ENCODE measurements at regions not wholly inside any gene's neighbourhood (a gene's known extent, or its start where the extent isn't known, plus 50 kb on each side); places are given as distances from the start of the nearest gene placed in this dataset.
"Not testable (repeated sequence)": the region's sequence is repeated elsewhere in the genome, so short reads cannot be mapped to it uniquely, and the experiment has no call there.

DNA sequence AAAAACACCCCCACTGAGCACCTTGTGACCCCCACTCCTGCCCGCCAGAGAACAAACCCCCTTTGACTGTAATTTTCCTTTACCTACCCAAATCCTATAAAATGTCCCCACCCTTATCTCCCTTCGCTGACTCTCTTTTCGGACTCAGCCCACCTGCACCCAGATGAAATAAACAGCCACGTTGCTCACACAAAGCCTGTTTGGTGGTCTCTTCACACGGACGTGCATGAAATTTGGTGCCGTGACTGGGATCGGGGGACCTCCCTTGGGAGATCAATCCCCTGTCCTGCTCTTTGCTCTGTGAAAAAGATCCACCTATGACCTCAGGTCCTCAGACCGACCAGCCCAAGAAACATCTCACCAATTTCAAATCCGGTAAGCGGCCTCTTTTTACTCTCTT, 419.8 kb downstream of the MAFB start:
- not testable (repeated sequence) for TF ChIP-seq POLR2A, POLR2AphosphoS5 (IDR thresholded peaks at IDR 0.05)
- TF ChIP-seq, protein P1, sequence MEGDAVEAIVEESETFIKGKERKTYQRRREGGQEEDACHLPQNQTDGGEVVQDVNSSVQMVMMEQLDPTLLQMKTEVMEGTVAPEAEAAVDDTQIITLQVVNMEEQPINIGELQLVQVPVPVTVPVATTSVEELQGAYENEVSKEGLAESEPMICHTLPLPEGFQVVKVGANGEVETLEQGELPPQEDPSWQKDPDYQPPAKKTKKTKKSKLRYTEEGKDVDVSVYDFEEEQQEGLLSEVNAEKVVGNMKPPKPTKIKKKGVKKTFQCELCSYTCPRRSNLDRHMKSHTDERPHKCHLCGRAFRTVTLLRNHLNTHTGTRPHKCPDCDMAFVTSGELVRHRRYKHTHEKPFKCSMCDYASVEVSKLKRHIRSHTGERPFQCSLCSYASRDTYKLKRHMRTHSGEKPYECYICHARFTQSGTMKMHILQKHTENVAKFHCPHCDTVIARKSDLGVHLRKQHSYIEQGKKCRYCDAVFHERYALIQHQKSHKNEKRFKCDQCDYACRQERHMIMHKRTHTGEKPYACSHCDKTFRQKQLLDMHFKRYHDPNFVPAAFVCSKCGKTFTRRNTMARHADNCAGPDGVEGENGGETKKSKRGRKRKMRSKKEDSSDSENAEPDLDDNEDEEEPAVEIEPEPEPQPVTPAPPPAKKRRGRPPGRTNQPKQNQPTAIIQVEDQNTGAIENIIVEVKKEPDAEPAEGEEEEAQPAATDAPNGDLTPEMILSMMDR (IDR thresholded peaks at IDR 0.05) = not testable (repeated sequence)
